ENCODE measurements at regions not wholly inside any gene's neighbourhood (a gene's known extent, or its start where the extent isn't known, plus 50 kb on each side); places are given as distances from the start of the nearest gene placed in this dataset.

DNA sequence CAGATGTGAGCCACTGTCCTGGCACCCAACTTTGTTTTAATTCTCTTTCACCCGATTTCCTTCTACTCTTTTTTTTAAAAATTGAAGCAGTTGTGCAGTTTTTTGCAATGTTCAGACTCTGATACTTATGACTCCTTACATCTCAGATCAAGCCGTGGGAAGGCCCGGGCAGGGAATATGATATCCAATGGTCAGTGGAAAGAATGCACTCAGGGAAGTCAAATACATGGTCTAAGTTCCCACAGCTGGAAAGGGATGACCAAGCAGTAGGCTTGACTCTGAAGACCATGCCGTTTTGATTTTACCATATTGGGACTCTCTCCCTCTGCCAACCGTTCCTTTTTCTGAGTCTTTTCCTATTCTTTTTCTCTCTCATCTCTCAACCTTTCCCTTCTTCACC is 157.2 kb downstream of the RPLP1 start:
- TF ChIP-seq ZFX (IDR thresholded peaks at IDR 0.05; ENCODE audit: borderline replicate concordance), result no peak
- TF ChIP-seq, protein P1, sequence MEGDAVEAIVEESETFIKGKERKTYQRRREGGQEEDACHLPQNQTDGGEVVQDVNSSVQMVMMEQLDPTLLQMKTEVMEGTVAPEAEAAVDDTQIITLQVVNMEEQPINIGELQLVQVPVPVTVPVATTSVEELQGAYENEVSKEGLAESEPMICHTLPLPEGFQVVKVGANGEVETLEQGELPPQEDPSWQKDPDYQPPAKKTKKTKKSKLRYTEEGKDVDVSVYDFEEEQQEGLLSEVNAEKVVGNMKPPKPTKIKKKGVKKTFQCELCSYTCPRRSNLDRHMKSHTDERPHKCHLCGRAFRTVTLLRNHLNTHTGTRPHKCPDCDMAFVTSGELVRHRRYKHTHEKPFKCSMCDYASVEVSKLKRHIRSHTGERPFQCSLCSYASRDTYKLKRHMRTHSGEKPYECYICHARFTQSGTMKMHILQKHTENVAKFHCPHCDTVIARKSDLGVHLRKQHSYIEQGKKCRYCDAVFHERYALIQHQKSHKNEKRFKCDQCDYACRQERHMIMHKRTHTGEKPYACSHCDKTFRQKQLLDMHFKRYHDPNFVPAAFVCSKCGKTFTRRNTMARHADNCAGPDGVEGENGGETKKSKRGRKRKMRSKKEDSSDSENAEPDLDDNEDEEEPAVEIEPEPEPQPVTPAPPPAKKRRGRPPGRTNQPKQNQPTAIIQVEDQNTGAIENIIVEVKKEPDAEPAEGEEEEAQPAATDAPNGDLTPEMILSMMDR (IDR thresholded peaks at IDR 0.05), result no peak
- H3K27ac ChIP-seq, result no peak overlapping the region

DNA sequence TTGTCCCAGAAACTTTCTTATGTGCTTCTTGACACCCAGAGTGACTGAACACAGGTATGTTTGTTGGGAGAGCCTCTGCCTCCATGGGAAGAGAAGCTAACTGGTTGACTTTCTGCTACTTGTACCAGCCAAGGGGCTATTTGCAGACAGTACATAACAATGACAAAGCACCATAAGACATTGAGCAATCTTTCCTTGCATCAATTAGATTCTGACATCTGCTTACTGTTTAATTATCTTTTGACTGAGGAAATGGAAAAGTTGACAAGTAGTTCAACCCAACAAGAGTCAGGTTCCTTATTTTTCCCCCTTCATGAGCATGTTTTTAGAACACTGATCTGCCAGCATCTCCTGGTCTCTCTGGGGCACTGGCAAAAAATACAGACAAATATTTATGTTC is 157.7 kb downstream of the RPLP1 start:
- no peak for TF ChIP-seq ZFX (IDR thresholded peaks at IDR 0.05; ENCODE audit: borderline replicate concordance)
- TF ChIP-seq, protein P1 (IDR thresholded peaks at IDR 0.05), result no peak
- no peak overlapping the region for H3K27ac ChIP-seq

DNA sequence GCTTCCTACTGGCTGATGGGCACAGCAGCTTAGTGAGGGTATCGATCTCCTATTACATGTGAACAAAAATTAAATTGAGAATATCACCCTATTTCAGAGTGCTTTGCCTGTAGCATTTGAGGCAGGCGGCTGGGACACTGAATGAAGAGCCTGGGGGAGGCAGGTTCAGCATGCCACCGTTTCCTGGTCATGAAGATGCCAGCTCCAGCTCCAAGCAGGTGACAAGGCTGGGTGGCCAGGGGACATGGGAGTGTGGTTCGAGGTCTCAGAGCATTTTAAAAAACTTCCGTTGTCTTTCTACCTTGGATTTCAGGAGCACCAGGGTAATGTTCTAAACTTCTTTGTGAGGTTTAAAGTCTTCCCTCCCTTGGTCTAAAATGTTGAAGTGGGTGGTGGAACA is 158.2 kb downstream of the RPLP1 start:
- no peak overlapping the region for H3K27ac ChIP-seq
- TF ChIP-seq, protein P1 (IDR thresholded peaks at IDR 0.05), result no peak

DNA sequence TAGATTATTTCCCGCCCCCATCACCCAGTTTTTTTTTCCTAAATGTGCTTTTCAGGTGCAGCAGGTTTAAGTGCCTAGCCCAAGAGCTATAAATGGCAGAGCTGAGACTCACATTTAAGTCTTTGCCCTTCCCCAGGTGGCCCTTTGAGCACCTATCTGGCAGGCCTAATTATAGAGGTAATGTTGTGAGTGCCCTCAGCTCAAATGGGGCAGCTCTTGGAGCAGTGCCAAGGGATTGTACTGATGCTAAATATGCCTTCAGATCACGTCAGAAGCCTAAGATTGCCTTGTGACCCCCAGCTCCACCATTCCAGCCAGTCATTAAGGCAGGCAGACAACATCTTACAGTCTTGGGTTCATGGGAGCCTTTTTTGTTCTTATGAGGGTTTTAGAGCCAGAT is 159.5 kb downstream of the RPLP1 start:
- no peak overlapping the region for H3K27ac ChIP-seq
- TF ChIP-seq, protein P1 (IDR thresholded peaks at IDR 0.05), result no peak
- no peak for TF ChIP-seq ZFX (IDR thresholded peaks at IDR 0.05; ENCODE audit: borderline replicate concordance)

DNA sequence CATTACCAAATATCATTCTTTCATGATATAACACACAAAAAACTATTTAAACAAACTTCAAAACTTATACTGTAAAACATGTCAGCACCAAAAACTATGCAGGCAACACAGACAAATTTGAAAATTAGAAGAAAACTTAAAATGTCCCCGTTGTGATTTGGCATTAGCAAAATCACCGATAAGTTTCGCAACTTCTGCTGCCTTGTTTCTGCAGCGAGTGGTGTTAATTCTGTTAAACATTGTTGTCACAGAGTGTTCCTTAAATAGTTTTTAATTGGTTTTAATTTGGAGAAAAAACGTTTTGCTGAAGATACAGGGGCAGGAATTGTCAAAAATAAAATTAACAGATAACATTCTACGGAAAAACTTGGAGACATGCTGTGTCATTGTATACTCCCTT is 160.6 kb downstream of the RPLP1 start:
- no peak for TF ChIP-seq ZFX (IDR thresholded peaks at IDR 0.05; ENCODE audit: borderline replicate concordance)
- TF ChIP-seq, protein P1 (IDR thresholded peaks at IDR 0.05), result no peak
- H3K27ac ChIP-seq, result no peak overlapping the region

DNA sequence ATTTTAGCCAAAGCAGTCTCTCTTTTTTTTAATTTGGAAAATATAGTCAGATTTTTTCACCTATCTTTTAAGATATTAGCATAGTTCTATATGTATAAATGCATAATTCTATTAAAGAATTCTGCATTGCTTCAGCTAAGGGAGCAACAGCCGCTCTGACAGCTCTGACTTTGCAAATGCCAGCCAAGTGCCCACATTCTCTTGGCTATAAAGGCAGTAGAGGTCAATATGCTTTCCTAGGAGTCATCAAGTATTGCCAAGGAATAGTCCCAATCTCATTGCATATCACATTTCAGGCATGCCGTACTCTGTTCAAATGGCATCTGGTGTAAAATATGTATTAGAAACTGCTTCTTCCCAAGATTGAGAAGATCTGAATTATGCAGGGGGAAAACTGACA is 161.4 kb downstream of the RPLP1 start:
- TF ChIP-seq, protein P1 (IDR thresholded peaks at IDR 0.05), result no peak
- TF ChIP-seq ZFX (IDR thresholded peaks at IDR 0.05; ENCODE audit: borderline replicate concordance), result no peak
- H3K27ac ChIP-seq, result no peak overlapping the region

DNA sequence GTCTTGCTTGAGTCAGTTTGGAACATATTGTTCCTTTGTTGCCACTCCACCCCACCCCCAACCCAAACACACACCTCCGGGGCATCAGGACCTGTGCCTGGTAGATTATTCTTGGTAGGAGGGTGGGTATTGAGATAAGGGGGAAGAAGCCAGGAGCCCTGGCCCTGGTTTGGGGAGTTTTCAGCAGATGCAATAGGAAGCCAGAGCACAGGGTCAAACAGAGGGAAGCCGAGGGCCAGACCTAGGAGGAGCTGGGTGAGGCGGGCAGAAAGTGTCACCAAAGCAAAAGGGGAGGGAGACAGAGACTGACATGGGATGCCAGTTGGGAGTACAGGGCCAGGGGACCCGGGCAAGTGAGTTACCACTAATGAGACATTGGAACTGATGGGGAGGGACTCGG is 163.1 kb downstream of the RPLP1 start:
- TF ChIP-seq, protein P1 (IDR thresholded peaks at IDR 0.05), result no peak
- no peak for TF ChIP-seq ZFX (IDR thresholded peaks at IDR 0.05; ENCODE audit: borderline replicate concordance)
- H3K27ac ChIP-seq, result peak overlapping the region; percentile 68

Data from 22Rv1 (cell line).